IPS-18c (cell line): ENCODE measurements at regions not wholly inside any gene's neighbourhood (a gene's known extent, or its start where the extent isn't known, plus 50 kb on each side); places are given as distances from the start of the nearest gene placed in this dataset.
"Not testable (repeated sequence)": the region's sequence is repeated elsewhere in the genome, so short reads cannot be mapped to it uniquely, and the experiment has no call there.

Experiments used
- H3K4me3 ChIP-seq: 2 replicates; pipeline ENCODE4 v1.7.0; 2013; ENCODE audit warnings: low read depth, mild to moderate bottlenecking, low read length, moderate library complexity; ENCODE audit not compliant: insufficient read depth
- H3K9me3 ChIP-seq: one replicate; pipeline ENCODE4 v1.6.1; 2013; ENCODE audit warnings: mild to moderate bottlenecking, low read length, moderate library complexity; ENCODE audit not compliant: control insufficient read depth, insufficient read depth

DNA sequence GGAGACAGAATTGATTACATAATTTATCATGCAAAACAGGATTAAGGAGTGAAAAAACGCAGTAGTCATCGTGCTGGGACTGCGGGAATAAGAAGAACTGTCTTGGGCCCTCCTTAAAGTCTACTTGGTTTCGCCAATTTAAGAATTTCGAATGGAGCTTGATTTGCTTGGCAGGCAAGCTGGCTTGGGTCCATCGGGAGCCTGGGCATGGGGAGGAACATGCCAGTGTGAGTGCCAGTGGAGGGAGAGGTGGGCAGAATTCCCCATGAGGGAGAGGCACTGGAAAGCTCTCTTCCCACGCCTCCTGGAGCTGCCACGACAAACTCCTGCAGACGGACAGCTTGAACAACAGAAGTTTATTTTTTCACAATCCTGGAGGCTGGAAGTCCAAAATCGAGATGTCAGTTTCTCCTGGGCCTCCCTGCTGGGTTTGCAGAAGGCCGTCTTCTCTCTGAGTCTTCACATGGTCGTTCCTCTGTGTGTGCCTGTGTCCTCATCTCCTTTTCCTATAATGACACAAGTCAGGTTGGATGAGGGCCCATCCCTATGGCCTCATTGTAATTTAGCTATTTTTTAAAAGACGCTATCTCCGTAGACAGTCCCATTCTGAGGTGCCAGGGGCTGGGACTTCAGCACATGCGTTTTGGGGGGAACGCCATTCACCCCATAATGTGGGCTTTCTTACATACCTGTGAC lies 528.7 kb upstream of the DPP6 start:
- peaks cover 2% of the 10 kb centered on the region for H3K9me3 ChIP-seq
- H3K4me3 ChIP-seq: no peak overlapping the region

DNA sequence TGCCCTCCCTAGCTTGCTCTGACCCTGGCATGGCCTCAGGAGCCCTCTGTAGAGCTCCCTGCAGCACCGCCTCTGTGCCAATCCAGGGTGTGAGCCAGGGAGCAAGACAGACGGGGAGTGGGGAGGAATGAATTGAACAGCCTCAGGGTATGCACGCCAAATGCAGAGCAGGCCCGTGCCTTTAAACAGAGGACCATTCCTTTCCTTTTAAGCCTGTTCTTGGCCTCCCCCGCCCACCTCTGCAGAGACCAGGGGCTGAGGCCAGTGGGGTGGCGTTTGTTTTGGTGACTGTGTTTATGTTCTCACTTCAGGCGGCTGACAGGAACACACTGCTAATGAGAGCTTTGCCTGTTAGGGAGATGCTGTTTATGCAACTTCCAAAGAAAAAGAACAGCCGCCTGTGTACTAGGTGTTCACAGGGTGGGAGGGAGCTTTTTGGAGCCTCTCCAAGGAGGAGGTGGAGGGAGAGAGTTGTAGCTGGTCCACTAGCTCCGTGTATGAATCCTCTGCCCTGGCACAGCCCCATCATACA lies 528.1 kb upstream of the DPP6 start:
- H3K4me3 ChIP-seq: no peak overlapping the region
- H3K9me3 ChIP-seq: peaks cover 2% of the 10 kb centered on the region

DNA sequence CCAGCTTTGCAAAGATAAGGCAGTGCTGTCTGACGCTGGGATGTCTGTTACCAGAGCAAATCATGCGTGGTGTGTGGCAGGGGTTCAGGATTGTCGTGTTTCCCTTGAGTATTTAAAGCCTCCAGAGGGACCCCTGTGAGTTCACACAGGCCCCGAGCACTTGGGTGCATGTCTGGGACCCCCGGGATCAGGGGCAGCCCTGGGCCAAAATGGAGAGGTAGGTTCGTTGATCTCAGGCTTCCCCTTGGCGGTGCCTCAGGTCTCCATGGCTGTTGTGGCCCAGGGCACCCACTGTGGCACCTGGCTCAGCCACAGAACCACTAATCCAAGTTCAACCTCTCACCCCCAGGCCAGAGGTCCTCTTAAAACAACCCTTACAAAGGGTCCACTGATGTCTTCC lies 523.1 kb upstream of the DPP6 start:
- Histone ChIP-seq H3K9me3 (peaks cover 4% of the 10 kb centered on the region), H3K4me3 (no peak overlapping the region)

DNA sequence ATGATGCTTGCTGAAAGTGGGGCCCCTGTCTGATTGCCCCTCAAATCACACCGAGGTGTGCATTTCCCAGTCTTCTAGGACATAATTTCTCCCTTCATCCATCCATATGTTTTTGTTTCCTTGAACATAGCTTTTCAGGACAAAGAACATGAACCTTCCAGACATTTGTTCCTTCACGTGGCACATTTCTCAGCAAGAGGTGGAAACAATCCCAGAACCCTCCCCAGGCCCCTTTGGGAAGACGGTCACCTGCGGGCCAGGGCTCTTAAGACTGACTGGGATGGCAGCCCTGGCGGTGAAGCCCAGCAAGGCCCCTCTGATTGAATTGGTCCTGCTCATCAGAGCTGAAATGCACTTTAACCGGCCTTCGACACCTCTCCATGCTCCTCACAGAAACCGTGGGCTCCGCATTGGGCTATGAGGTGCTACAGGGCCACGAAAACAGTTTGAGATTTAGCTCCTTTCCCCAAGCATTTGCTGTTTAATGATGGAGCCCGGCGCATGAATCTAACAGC lies 522.5 kb upstream of the DPP6 start:
- Histone ChIP-seq H3K4me3 (no peak overlapping the region), H3K9me3 (peaks cover 2% of the 10 kb centered on the region)

DNA sequence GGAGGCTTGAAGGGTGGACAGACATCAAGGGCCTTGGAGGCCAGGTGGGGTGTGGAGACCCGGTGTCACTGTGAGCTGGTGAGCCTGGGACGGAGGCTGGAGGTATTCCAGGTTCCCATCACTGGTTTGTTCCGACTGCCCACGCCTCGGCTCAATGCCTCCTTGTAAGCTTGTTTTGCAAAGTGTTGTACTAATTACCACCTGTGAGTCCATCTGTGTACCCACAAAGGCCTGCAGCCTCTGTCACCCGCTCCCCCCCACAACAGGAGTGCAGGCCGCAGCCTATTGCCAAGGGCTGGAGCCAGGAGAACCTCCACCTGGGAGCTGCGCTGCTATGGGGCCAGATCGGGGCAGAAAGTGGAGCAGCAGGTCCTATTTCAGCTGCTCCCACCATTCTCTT lies 521.8 kb upstream of the DPP6 start:
- H3K4me3 ChIP-seq: no peak overlapping the region
- peaks cover 2% of the 10 kb centered on the region for H3K9me3 ChIP-seq

DNA sequence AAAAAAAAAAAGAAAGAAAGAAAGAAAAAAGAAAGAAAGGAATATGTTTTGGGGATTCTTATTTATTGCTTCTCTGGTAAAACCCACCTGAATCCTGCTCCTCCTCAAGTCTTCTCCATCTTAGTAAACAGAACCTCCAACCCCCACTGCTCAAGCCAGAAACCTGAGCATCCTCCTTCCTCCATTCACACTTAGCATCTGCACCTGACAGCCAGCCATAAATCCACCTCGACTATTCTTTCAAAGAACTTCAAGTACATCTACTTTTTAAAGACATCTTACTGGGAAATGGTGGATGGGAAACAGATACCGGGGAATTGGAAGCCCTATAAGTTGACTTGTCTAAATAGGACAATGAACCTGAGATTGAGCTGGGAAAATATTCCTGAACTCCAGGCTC lies 519.9 kb upstream of the DPP6 start:
- H3K4me3 ChIP-seq: no peak overlapping the region
- H3K9me3 ChIP-seq: peaks cover 2% of the 10 kb centered on the region

DNA sequence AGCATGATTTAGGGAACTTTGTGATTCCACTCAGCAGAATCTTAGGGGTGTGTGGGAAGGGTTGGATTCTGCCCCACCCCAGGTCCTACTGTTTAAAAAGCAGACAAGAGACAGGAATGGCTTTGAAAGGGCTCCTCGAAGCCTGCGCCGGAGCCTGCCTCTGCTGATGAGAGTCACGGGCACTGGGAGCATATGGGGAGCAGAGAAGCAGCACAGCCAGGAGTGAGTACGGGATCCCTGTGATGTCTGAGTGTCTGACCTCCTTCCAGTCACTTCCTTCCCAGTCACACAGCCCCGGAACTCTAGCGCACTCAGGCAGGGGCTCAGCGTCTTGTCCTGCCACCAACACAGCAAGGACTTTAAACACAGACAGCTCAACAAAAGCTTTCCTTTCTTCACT lies 514.9 kb upstream of the DPP6 start:
- H3K9me3 ChIP-seq: no peaks in the 10 kb centered on the region
- no peak overlapping the region for H3K4me3 ChIP-seq

DNA sequence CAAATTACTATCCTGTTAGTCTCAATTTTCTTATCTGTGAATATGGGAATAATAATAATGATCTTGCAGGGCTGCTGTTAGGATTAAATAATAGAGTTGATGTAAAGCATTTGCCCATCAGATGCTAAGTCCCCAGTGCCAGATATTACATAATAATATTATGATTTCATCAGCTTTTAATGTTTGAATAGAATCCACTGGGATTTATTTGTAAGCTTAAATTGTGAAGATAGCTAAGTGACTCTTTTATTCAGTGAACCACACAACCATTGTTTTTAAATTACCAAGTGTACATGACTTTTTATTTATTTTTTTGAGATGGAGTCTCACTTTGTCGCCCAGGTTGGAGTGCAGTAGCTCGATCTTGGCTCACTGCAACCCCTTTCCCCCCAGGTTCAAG lies 510.3 kb upstream of the DPP6 start:
- no peak overlapping the region for H3K4me3 ChIP-seq

DNA sequence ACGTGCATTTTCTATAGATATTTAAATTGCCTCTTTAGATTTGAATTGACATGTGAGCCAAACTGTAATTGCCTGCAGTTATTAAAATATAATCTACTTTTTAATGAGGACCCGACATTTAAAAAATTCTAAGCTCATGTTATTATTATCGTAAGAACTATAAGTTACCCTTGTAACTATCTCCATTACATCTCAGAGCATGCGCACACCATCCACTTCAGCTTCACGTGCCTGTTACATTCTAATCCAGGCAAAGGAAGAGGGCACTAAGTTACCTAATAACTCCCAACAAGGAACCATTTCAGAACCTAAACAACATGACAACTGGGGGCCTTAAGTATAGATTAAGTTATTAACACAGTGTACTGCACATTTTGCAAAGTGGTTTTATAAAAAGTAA lies 509.0 kb upstream of the DPP6 start:
- no peaks in the 10 kb centered on the region for H3K9me3 ChIP-seq
- H3K4me3 ChIP-seq: no peak overlapping the region

More for the DNA sequence above, 510.3 kb upstream of the DPP6 start:
- H3K9me3 ChIP-seq: no peaks in the 10 kb centered on the region

DNA sequence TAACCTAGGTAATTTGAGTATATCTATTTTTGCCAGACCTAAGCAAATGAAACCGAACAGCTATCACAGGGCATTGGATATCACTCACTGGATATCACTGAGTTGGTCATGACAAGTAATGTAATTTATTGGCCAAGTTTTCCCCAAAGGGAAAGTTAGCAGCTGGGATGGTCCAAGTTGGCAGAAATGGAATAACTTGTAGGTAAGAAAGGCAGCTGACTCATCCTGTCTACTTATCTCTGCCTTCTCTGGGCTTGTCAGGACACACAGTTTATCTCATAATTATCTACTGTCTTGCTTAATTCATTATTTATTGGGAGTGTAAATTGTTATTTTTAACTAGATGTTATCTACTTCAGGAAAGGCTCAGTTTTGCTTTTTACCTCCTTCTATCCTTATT lies 502.0 kb upstream of the DPP6 start:
- H3K9me3 ChIP-seq: no peaks in the 10 kb centered on the region

DNA sequence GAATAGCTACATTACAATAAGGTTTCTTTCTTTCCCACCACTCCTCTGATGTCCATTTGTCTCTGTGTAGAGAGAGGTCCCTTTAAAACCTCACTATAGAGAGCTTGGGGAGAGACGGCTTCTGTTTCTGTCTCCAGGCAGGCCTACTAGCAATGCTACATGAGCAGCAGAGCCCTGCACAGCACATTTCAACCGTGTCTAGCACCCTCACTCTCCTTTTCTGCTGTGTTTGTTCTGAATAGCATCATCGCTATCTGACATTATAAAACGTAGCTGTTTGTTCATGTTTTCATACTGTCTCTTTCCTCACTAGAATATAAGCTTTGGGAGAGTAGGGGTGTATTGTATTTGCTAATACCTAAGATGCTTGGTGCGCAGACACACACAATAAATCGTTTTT lies 487.8 kb upstream of the DPP6 start:
- Histone ChIP-seq H3K9me3 (peaks cover 13% of the 10 kb centered on the region), H3K4me3 (no peak overlapping the region)

More for the DNA sequence above, 502.0 kb upstream of the DPP6 start:
- H3K4me3 ChIP-seq: no peak overlapping the region

DNA sequence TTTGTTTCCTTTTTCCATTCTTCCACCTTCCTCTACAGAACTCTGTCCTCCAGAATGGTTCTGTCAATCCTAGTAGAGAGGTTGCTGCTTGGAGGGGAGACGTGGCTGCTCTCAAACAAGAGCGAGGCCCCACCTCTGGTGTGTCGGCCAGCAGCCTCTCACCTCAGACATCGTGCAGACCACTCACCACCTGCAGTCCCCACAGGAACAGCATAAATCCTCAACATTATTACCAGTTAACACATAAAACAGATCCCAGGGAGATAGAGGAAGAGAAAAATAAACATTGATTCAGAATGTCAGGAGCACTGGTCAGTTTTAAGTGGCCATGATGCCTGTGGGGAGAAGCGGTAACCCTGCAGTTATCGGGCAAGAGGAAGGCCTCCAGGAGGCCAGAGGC lies 485.9 kb upstream of the DPP6 start:
- Histone ChIP-seq H3K4me3 (no peak overlapping the region), H3K9me3 (peaks cover 18% of the 10 kb centered on the region)

DNA sequence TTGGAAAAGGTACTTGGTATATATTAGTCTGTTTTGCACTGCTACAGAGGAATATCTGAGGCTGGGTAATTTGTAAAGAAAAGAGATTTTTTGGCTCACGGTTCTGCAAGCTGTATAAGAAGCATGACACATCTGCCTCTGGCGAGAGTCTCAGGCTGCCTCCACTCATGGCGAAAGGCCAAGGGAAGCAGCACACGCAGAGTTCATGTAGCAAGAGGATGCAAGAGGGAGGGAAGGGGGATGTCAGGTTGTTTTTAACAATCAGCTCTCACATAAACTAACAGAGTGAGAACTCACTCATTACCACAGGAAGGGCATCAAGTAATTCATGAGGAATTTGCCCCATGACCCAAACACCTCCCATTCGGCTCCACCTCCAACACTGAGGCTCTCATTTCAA lies 484.8 kb upstream of the DPP6 start:
- H3K9me3 ChIP-seq: peaks cover 18% of the 10 kb centered on the region
- H3K4me3 ChIP-seq: no peak overlapping the region

DNA sequence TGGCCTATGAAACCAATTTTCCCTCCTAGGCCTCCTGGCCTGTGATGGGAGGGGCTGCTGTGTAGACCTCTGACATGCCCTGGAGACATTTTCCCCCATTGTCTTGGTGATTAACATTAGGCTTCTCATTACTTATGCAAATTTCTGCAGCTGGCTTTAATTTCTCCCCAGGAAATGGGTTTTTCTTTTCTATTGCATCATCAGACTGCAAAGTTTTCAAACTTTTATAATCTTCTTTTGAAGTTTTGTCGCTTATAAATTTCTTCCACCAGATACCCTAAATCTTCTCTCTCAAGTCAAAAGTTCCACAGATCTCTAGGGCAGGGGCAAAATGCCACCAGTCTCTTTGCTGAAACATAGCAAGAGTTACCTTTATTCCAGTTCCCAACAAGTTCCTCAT lies 482.7 kb upstream of the DPP6 start:
- peaks cover 20% of the 10 kb centered on the region for H3K9me3 ChIP-seq
- not testable (repeated sequence) for H3K4me3 ChIP-seq

DNA sequence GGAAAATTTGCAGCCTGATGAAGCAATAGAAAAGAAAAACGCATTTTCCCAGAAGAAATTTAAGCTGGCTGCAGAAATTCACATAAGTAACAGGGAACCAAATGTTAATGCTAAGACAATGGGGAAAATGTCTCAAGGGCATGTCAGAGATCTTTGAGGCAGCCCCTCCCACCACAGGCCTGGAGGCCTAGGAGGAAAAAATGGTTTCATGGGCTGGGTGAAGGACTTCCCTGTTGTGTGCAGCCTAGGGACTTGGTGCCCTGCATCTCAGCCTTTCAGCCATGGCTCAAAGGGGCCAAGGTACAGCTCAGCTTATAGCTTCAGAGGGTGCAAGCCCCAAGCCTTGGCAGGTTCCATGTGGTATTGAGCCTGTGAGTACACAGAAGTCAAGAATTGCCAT lies 476.1 kb upstream of the DPP6 start:
- Histone ChIP-seq H3K9me3 (peaks cover 16% of the 10 kb centered on the region), H3K4me3 (no peak overlapping the region; the same call in 1 of the 2 replicates)

DNA sequence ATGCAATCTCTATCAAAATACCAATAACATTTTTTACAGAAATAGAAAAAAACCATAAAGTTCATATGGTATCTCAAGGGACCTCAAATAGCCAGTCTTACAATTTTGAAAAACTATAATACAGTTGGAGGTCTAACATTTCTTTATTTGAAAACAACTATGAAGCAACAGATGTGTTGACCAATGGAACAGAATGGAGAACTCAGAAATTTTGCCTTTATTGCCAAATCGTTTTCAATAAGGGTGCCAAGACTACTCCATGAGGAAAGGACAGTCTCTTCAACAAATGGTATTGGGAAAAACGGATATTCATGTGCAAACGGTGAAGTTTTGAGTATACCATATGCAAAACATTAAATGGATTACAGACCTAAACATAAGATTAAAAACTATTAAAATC lies 470.8 kb upstream of the DPP6 start:
- H3K9me3 ChIP-seq: peaks cover 9% of the 10 kb centered on the region

DNA sequence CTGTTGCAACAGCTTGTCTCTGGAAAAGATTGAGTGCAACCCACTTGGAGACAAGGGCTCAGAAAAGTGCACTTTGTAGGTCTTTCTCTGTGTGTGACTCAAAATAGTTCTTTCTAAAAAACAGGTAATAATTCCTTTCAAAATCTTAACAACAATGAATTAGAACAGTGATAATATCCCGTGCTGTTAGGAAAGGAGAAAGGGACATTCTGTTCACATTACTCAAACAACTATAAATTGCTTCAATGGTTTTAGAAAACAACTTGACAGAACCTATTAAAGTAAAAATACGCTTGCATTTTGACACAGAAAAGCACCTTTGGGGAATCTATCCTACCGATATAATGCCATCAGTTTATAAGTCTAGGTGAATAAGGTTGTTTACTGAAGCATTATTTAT lies 468.1 kb upstream of the DPP6 start:
- H3K9me3 ChIP-seq: peaks cover 5% of the 10 kb centered on the region
- no peak overlapping the region for H3K4me3 ChIP-seq

More for the DNA sequence above, 470.8 kb upstream of the DPP6 start:
- H3K4me3 ChIP-seq: no peak overlapping the region

DNA sequence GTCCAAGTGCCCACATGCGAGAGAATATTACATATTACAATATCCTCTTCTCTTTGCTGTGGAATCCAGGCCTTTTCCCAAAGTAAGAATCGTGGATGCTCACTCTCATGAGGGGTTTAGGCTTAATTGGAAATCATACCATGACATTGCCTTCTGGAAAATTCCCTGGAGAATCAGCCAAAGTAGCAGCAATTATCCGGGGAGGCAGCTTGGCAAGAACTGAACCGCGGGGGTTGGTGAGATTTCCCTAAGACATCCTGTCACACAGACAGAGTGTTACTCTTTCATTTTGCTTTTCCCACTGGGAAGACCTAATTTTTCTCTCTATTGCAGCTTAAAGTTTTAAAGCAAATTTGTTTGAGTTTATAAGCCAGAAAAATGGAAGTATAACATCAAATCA lies 463.6 kb upstream of the DPP6 start:
- Histone ChIP-seq H3K4me3 (no peak overlapping the region), H3K9me3 (peaks cover 5% of the 10 kb centered on the region)

DNA sequence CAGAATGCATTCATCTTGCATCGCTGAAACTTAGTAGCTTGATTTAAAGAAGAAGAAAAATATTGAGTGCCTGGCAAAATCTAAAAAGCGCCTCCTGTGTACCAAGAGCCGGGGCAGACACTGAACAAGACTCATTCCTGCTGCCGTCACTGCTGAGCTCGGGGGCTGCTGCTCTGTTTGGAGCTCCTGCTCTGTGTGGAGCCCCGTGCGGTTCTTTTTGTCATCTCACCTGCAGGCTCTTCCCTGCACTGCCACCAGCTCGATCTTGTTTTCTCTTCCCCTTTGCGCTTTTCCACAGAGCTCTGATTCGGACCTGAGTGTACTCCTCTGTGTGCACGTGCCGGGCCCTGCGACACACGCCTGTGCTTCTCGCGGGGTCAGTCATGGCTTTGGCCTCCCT lies 462.1 kb upstream of the DPP6 start:
- Histone ChIP-seq H3K4me3 (no peak overlapping the region), H3K9me3 (no peaks in the 10 kb centered on the region)
